ENCODE measurements at regions not wholly inside any gene's neighbourhood (a gene's known extent, or its start where the extent isn't known, plus 50 kb on each side); places are given as distances from the start of the nearest gene placed in this dataset.
"Not testable (repeated sequence)": the region's sequence is repeated elsewhere in the genome, so short reads cannot be mapped to it uniquely, and the experiment has no call there.

GRCh38 chr4:128641566-128641965 lies 167.9 kb upstream of the JADE1 start:
- H3K27ac Mint-ChIP-seq; H3K36me3 Mint-ChIP-seq; H3K4me3 ChIP-seq (ENCODE audit: low read length); H3K27me3 Mint-ChIP-seq (ENCODE audit: low read depth in 2 of 2); H3K27ac ChIP-seq (ENCODE audit: low read length); H3K9me3 Mint-ChIP-seq; ATAC-seq; H3K4me3 Mint-ChIP-seq; intact Hi-C loops (cut with micrococcal nuclease); DNase-seq; H3K4me1 ChIP-seq (ENCODE audit: control insufficient read depth, insufficient read depth, low read length); H3K27me3 ChIP-seq (ENCODE audit: control insufficient read depth, insufficient read depth, low read length); H3K4me1 Mint-ChIP-seq; H3K9me3 ChIP-seq (ENCODE audit: control insufficient read depth, insufficient read depth, low read length); H3K36me3 ChIP-seq (ENCODE audit: control insufficient read depth, insufficient read depth, low read length): not testable (repeated sequence)
- WGBS (ENCODE audit: insufficient coverage), result 91% methylated on average over 2 of the region's 2 CpGs

DNA sequence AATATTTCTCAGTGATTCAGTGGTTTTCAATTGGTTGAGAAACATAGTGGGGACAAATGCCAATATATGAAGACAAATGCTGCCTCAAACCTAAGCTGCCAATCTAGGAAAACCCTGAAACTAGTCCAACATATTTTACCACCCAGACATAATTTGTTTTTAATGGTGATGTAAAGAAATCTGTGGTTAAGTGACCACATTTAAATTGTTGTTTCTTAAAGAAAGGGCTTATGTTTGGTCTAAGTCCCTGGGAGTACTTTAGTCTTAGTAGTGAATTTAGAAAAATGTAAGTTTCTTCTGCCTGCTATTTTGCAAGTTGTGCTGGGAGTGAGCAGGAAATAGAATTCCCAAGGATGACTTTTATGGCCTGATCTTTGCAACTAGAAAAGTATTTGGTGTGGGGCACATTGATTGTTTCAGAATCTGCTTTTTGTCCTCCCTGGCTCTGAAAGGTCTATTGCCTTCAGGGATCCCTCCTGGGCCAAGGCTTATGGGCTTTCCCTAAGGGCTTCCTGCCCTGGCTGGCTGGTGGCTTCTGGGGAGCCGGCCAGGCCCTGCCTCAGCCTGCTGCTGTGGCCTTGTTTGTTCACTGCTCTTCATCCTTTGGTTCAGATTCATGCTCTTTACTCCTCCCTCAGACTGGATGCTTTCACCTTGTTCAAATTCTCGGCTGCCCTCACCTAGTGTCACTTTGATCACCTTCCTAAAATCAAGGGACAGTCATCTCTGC lies 169.8 kb upstream of the JADE1 start:
- no peaks in the 10 kb centered on the region for H3K36me3 ChIP-seq (ENCODE audit: control insufficient read depth, insufficient read depth, low read length)
- no peaks in the 10 kb centered on the region for H3K4me1 ChIP-seq (ENCODE audit: control insufficient read depth, insufficient read depth, low read length)
- intact Hi-C loops (cut with micrococcal nuclease), result no loop called here
- no peaks in the 10 kb centered on the region for H3K36me3 Mint-ChIP-seq
- H3K27ac ChIP-seq (ENCODE audit: low read length), result no peak overlapping the region
- H3K27ac Mint-ChIP-seq, result no peak overlapping the region
- 89% methylated on average over 2 of the region's 2 CpGs for WGBS (ENCODE audit: insufficient coverage)
- H3K4me3 ChIP-seq (ENCODE audit: low read length), result no peak overlapping the region
- no peaks in the 10 kb centered on the region for H3K9me3 Mint-ChIP-seq
- H3K27me3 ChIP-seq (ENCODE audit: control insufficient read depth, insufficient read depth, low read length), result no peaks in the 10 kb centered on the region
- ATAC-seq, result no peak
- peaks cover 0 to 12% of the 10 kb centered on the region in 2 donors for H3K27me3 Mint-ChIP-seq (ENCODE audit: low read depth in 2 of 2)
- H3K4me1 Mint-ChIP-seq, result no peaks in the 10 kb centered on the region
- no peak for DNase-seq
- no peaks in the 10 kb centered on the region for H3K9me3 ChIP-seq (ENCODE audit: control insufficient read depth, insufficient read depth, low read length)
- no peak overlapping the region for H3K4me3 Mint-ChIP-seq
- TF ChIP-seq, protein P1, sequence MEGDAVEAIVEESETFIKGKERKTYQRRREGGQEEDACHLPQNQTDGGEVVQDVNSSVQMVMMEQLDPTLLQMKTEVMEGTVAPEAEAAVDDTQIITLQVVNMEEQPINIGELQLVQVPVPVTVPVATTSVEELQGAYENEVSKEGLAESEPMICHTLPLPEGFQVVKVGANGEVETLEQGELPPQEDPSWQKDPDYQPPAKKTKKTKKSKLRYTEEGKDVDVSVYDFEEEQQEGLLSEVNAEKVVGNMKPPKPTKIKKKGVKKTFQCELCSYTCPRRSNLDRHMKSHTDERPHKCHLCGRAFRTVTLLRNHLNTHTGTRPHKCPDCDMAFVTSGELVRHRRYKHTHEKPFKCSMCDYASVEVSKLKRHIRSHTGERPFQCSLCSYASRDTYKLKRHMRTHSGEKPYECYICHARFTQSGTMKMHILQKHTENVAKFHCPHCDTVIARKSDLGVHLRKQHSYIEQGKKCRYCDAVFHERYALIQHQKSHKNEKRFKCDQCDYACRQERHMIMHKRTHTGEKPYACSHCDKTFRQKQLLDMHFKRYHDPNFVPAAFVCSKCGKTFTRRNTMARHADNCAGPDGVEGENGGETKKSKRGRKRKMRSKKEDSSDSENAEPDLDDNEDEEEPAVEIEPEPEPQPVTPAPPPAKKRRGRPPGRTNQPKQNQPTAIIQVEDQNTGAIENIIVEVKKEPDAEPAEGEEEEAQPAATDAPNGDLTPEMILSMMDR (IDR thresholded peaks at IDR 0.05), result no peak

GRCh38 chr4:128636906-128637305 lies 172.6 kb upstream of the JADE1 start:
- TF ChIP-seq, protein P1 (IDR thresholded peaks at IDR 0.05), result no peak
- Mint-ChIP-seq H3K9me3 (no peaks in the 10 kb centered on the region), H3K27ac (no peak overlapping the region), H3K4me1 (peaks cover 13 to 14% of the 10 kb centered on the region in 2 donors), H3K27me3 (ENCODE audit: low read depth in 2 of 2) (peaks cover 0 to 12% of the 10 kb centered on the region in 2 donors), H3K36me3 (peaks cover 5% of the 10 kb centered on the region), H3K4me3 (no peak overlapping the region)
- Histone ChIP-seq H3K36me3 (ENCODE audit: control insufficient read depth, insufficient read depth, low read length) (no peaks in the 10 kb centered on the region), H3K4me1 (ENCODE audit: control insufficient read depth, insufficient read depth, low read length) (no peaks in the 10 kb centered on the region), H3K4me3 (ENCODE audit: low read length) (no peak overlapping the region), H3K27me3 (ENCODE audit: control insufficient read depth, insufficient read depth, low read length) (no peaks in the 10 kb centered on the region), H3K27ac (ENCODE audit: low read length) (no peak overlapping the region), H3K9me3 (ENCODE audit: control insufficient read depth, insufficient read depth, low read length) (no peaks in the 10 kb centered on the region)
- intact Hi-C loops (cut with micrococcal nuclease), result no loop called here
- no peak for DNase-seq
- 92% methylated on average over 2 of the region's 2 CpGs for WGBS (ENCODE audit: insufficient coverage)
- no peak for ATAC-seq

DNA sequence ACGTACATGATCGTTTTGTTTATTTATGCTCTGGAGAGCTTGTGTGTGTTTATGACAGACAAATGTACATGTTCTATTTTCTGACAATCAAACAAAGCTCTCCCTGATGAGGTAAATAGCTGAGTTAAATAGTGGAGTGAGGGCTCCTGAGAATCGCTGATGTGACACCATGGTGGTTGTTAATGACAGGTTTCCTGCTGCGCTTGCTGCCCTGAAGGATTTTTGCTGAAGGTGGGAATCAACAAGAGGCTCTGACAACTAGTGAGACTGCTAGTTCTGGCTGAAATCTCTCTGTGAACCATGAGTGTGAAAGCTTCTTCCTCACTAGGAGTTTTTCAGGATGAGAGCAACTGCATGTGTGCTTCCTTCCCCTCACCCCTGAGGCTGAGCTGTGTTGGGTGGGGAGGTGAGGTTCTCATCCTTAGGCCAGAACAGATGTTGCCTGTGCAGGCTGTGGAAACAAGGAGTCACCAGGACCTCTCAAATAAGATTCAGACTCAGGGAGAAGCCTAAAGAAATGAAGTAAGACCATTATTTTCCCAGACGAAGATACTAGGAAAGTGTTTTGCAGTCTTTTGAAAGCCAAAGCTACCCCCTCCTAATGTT lies 173.4 kb upstream of the JADE1 start:
- H3K36me3 ChIP-seq (ENCODE audit: control insufficient read depth, insufficient read depth, low read length), result no peaks in the 10 kb centered on the region
- DNase-seq, result no peak
- no peaks in the 10 kb centered on the region for H3K9me3 Mint-ChIP-seq
- no peak overlapping the region for H3K4me3 ChIP-seq (ENCODE audit: low read length)
- H3K27ac Mint-ChIP-seq, result no peak overlapping the region
- H3K27me3 Mint-ChIP-seq (ENCODE audit: low read depth in 2 of 2), result peaks cover 0 to 12% of the 10 kb centered on the region in 2 donors
- intact Hi-C loops (cut with micrococcal nuclease), result no loop called here
- H3K27ac ChIP-seq (ENCODE audit: low read length), result no peak overlapping the region
- no peaks in the 10 kb centered on the region for H3K4me1 ChIP-seq (ENCODE audit: control insufficient read depth, insufficient read depth, low read length)
- H3K9me3 ChIP-seq (ENCODE audit: control insufficient read depth, insufficient read depth, low read length), result no peaks in the 10 kb centered on the region
- ATAC-seq, result no peak
- 83% methylated on average over 5 of the region's 5 CpGs for WGBS (ENCODE audit: insufficient coverage)
- H3K27me3 ChIP-seq (ENCODE audit: control insufficient read depth, insufficient read depth, low read length), result no peaks in the 10 kb centered on the region
- TF ChIP-seq, protein P1 (IDR thresholded peaks at IDR 0.05), result no peak
- H3K4me1 Mint-ChIP-seq, result peaks cover 13 to 14% of the 10 kb centered on the region in 2 donors
- no peak overlapping the region for H3K4me3 Mint-ChIP-seq
- H3K36me3 Mint-ChIP-seq, result peaks cover 5% of the 10 kb centered on the region
